8988T (cell line): ENCODE measurements at regions not wholly inside any gene's neighbourhood (a gene's known extent, or its start where the extent isn't known, plus 50 kb on each side); places are given as distances from the start of the nearest gene placed in this dataset.
"Not testable (repeated sequence)": the region's sequence is repeated elsewhere in the genome, so short reads cannot be mapped to it uniquely, and the experiment has no call there.

ENCODE experiments used
- DNase-seq: peaks from one replicate; pipeline ENCODE4 v3.0.0; 2011

- no peak for DNase-seq
Measured at GRCh38 chr15:62325597-62325996, 160.5 kb upstream of the C2CD4B start.

- no peak for DNase-seq
Measured at GRCh38 chr15:62326460-62327011, 161.5 kb upstream of the C2CD4B start.

GRCh38 chr15:62327406-62327805 lies 162.3 kb upstream of the C2CD4B start:
- DNase-seq = no peak

DNA sequence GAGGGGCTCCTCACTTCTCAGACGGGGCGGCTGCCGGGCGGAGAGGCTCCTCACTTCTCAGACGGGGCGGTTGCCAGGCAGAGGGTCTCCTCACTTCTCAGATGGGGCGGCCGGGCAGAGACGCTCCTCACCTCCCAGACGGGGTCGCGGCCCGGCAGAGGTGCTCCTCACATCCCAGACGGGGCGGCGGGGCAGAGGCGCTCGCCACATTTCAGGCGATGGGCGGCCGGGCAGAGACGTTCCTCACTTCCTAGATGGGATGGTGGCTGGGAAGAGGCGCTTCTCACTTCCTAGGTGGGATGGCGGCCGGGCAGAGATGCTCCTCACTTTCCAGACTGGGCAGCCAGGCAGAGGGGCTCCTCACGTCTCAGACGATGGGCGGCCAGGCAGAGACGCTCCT lies 167.4 kb upstream of the C2CD4B start:
- not testable (repeated sequence) for DNase-seq

GRCh38 chr15:62334536-62334935 lies 169.5 kb upstream of the C2CD4B start:
- DNase-seq = no peak

DNA sequence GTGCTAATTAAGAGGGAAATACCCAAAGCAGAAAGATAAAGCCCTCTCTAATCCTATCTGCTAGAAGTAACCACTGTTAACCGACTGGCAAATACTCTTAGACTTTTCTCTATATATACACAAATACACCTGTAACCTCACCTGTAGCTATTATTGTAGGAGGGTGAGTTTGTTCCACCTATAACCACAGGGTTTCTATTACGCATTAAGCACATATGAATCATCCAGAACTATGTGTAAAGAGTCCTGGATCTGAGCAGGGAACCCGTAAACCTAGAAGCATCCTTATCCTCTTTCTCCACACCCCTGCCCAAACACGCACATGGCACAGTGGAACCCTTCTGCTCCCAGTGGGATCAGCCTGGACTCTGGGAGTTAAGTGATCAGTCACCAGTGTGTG lies 172.8 kb upstream of the C2CD4B start:
- DNase-seq = no peak

DNA sequence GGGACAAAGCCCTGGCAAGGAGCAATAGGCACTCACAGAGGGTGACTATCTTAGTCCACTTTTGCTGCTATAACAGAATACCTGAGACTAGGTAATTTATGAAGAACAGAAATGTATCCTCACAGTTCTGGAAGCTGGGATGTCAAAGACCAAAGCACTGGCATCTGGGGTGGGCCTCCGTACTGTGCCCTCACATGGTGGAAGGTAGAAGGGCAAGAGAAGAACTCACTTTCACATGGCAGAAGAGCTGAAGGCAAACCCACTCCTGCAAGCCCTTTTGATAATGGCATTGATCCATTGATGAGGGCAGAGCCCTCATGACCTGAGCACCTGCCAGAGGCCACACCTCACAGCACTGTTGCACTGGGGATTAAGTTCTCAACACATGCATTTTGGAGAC lies 173.4 kb upstream of the C2CD4B start:
- DNase-seq = no peak

DNA sequence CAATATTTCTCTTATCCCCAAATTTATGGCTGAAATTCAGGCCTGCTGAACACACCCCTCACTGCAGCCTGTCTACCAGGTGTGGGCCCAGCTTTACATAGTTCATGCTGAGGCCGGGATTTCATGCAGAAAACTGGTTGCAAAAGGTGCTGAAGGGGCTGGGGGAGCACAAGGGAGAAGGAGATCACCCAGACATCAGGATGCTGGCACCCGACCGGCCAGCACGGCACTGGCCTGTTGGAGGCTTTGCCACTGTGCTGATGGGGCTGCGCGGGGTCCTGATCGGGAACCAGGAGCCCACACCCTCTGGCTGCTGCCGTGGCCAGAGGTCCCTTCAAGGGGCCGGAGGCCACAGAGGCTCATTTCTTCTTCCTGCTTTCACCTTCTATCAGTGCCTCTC lies 177.9 kb upstream of the C2CD4B start:
- DNase-seq = no peak

- no peak for DNase-seq
Measured at GRCh38 chr15:62343397-62343796, 178.3 kb upstream of the C2CD4B start.

DNA sequence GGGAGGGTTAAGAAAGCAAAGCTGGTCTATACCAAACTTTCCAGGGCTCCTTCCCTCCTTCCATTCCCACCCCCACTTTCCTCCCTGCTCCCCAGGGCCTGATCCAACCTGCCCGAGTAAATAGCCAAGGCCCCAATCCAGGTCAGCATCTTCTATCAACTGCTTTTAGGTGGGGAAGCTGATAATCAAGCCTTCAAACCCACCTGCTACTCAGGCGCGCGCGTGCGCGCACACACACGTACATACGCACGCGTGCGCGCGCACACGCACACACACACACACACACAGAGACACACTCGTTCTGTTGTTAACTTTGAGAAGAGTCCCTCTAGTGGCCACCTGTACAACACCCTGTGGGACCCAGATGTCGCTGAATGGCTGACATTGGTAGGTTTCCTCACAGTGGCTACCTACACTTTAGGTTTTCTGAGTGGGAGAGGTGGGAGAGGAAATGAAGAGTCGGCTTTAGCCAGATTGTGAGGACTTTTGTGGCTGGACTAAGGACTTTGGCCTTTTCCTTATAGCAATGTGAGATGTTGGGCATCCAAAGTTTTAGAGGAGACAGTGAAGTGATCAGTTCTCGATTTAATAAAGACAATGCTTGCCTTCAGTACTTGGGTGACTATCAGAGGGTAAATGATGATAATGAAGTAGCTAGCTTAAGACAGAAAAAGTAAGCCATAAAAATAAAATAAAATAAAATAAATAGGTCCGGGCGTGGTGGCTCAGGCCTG lies 179.9 kb upstream of the C2CD4B start:
- peak; percentile 38 for DNase-seq

GRCh38 chr15:62346168-62346567 lies 181.1 kb upstream of the C2CD4B start:
- DNase-seq = no peak

DNA sequence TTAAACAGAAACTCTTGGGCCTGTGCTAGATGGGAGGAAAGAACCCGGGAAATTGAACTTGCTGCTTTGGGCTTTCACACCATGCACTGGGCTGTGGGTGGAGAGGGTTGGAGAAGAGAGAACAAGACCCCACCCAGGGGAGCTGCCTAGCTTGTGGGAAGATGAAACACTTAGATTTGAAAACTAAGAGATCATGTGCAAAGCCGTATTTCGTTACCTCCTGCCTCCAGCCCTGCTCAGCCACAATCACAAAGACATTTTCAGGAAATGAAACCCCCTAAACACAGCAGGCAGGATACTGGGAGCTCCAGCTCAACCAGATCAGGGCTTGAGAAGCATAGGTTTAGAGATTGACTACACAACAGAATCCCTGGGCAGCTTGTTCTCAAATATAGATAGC lies 183.0 kb upstream of the C2CD4B start:
- DNase-seq = no peak

DNA sequence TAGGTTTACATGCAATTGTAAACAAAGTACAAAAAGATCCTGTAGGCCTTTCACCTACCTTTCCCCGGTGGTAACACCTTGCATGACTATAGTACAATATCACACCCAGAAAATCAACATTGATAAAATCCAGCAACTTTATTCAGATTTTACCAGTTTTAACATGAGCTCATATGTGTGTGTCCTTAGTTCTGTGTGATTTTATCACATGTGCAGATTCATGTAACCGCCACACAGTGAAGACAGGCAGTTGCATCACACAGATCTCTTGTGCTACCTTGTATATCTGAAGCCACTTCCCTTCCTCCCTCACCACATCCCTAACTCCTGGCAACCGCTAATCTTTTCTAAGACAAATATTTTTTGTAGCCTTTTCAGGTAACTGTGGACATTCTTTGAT lies 183.5 kb upstream of the C2CD4B start:
- DNase-seq = no peak

DNA sequence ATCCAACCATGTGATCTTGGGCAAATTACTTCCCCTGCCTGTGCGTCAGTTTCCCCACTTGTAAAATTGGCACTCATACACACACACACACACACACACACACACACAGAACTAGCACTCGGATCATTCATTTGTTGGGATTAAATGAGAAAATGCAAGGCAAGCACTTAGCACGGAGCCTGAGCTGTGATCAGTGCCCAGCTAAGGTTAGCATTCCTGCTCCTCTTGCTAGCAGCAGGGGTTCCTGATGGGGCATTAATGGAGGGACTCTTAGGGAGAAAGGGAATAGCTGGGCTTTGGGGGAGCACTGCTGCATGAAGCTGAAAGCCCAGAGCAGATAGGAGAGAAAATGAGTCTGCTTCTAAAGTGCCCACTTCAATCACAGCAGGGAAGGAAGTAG lies 187.7 kb upstream of the C2CD4B start:
- no peak for DNase-seq

- no peak for DNase-seq
Measured at GRCh38 chr15:62357431-62357830, 192.3 kb upstream of the C2CD4B start.

DNA sequence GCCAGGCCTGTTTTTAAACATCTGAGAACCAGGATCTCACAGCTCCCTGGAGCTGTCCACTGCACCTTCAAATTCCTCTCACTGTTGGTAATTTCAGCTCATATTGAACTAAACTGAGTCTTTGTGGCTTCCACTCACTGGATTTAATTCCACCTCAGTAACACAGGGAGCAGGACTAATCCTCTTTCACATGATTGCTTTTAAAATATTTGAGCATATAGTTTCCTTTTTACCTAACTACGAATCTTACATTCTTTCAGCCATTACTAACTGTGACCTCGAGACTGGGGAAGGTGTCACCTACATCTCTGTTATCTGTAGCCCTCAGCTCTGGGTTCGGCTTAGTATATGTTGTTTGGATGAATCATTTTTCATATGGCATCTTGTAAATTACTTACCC lies 194.3 kb upstream of the C2CD4B start:
- DNase-seq = no peak

GRCh38 chr15:62360332-62361097 lies 195.4 kb upstream of the C2CD4B start:
- DNase-seq = no peak

GRCh38 chr15:62362144-62362543 lies 197.1 kb upstream of the C2CD4B start:
- DNase-seq = no peak

GRCh38 chr15:62362608-62363007 lies 197.5 kb upstream of the C2CD4B start:
- no peak for DNase-seq

DNA sequence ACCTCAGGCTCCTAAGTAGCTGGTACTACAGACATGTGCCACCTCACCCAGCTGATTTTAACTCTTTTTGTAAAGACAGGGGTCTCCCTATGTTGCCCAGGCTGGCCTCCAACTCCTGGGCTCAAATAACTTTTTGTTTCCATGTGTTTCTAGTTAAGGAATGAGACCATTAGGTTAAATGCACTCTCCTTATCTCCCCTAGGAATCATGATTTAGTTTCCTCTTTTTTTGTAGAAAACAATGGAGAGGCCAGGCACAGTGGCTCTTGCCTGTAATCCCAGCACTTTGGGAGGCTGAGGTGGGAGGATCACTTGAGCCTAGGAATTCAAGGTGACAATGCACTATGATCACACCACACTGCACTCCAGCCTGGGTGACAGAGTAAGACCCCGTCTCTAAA lies 198.8 kb upstream of the C2CD4B start:
- DNase-seq = no peak

GRCh38 chr15:62365795-62366442 lies 200.8 kb upstream of the C2CD4B start:
- DNase-seq = no peak

- DNase-seq = no peak
Measured at GRCh38 chr15:62369454-62369853, 204.4 kb upstream of the C2CD4B start.

DNA sequence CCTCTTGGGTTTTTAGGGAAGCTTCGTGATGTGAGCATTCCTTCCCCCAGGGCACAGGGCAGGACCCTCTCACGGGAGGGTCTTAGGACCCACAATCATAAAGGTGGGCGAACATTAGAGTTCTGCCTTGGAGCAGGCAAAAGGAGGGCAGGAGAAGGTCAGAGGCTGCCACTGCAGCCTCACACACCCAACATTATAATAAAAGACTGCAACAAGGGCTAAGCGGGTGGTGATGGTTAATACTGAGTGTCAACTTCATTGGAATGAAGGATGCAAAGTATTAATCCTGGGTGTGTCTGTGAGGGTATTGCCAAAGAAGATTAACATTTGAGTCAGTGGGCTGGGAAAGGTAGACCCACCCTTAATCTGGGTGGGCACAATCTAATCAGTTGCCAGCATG lies 206.6 kb upstream of the C2CD4B start:
- not testable (repeated sequence) for DNase-seq
